ENCODE measurements at regions not wholly inside any gene's neighbourhood (a gene's known extent, or its start where the extent isn't known, plus 50 kb on each side); places are given as distances from the start of the nearest gene placed in this dataset.

DNA sequence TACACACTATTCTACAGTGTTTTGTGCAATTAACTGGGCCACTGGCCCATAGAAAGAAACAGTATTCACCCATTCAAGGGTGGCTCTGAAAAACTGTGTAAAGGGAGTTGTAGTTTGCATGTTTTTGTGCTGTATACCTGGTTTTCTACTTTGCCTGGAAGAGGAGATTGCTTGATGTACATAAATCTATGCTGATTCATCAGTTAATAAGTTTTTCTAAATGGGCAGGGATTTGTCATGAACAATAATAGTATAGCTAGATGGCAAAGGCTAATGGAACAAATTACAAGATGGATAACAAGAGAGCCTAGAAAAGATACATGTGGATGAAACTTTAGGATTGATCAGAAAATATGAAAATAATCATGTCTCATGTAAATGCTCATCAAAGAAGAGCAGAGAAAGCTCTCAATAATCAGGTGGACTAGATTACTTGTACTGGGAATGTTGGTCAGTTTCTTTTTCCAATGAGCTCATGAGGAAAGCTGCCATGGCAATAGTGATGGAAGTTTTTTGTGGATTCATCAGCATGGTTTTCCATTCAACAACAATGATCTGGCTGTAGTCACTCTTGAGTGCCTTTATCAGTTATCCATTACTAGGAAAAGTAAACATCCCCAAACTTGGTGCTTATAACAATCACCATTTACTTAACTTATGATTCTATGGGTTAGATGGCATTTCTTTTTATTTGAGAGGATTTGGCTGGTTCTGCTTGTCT is 602.8 kb downstream of the BRINP3 start:
- intact Hi-C loops (cut with DNase I), result no loop called here
- no peaks in the 10 kb centered on the region for H3K4me1 ChIP-seq
- TF ChIP-seq POLR2A (IDR thresholded peaks at IDR 0.05), result no peak
- TF ChIP-seq, protein P1, sequence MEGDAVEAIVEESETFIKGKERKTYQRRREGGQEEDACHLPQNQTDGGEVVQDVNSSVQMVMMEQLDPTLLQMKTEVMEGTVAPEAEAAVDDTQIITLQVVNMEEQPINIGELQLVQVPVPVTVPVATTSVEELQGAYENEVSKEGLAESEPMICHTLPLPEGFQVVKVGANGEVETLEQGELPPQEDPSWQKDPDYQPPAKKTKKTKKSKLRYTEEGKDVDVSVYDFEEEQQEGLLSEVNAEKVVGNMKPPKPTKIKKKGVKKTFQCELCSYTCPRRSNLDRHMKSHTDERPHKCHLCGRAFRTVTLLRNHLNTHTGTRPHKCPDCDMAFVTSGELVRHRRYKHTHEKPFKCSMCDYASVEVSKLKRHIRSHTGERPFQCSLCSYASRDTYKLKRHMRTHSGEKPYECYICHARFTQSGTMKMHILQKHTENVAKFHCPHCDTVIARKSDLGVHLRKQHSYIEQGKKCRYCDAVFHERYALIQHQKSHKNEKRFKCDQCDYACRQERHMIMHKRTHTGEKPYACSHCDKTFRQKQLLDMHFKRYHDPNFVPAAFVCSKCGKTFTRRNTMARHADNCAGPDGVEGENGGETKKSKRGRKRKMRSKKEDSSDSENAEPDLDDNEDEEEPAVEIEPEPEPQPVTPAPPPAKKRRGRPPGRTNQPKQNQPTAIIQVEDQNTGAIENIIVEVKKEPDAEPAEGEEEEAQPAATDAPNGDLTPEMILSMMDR (IDR thresholded peaks at IDR 0.05), result no peak
- no peak for TF ChIP-seq EP300 (IDR thresholded peaks at IDR 0.05)
- TF ChIP-seq POLR2AphosphoS5 (IDR thresholded peaks at IDR 0.05), result no peak
- no peaks in the 10 kb centered on the region for H3K27me3 ChIP-seq
- no peak overlapping the region for H3K4me3 ChIP-seq
- no peak for DNase-seq
- no peaks in the 10 kb centered on the region for H3K36me3 ChIP-seq
- no peak overlapping the region for H3K27ac ChIP-seq
- no peaks in the 10 kb centered on the region for H3K9me3 ChIP-seq

DNA sequence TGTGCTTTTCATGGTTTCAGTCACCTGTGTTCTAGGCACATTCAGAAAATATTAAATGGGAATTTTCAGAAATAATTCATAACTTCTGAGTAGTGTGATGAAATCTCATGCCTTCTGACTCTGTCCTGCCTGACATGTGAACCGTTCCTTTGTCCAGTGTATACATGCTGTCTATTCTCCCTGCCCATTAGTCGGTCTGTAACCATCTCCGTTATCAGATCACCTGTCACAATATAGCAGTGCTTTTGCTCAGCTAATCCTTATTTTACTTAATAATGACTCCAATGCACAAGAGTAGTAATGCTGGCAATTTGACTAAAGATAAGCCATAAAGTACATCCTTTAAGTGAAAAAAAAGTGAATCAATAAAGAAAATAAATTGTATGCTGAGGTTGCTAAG is 597.5 kb downstream of the BRINP3 start:
- no peak for DNase-seq
- Histone ChIP-seq H3K4me1 (no peaks in the 10 kb centered on the region), H3K9me3 (no peaks in the 10 kb centered on the region), H3K4me3 (no peak overlapping the region), H3K36me3 (no peaks in the 10 kb centered on the region), H3K27me3 (no peaks in the 10 kb centered on the region), H3K27ac (no peak overlapping the region)
- 83 to 86% methylated on average over 3 of the region's 3 CpGs for WGBS, 2 donors
- intact Hi-C loops (cut with DNase I), result no loop called here
- TF ChIP-seq POLR2A (IDR thresholded peaks at IDR 0.05) (no peak), POLR2AphosphoS5 (IDR thresholded peaks at IDR 0.05) (no peak), EP300 (IDR thresholded peaks at IDR 0.05) (no peak)
- TF ChIP-seq, protein P1 (IDR thresholded peaks at IDR 0.05), result no peak

- no peak overlapping the region for H3K27ac ChIP-seq
- intact Hi-C loops (cut with DNase I), result no loop called here
- TF ChIP-seq POLR2A (IDR thresholded peaks at IDR 0.05) (no peak), POLR2AphosphoS5 (IDR thresholded peaks at IDR 0.05) (no peak), EP300 (IDR thresholded peaks at IDR 0.05) (no peak)
- TF ChIP-seq, protein P1 (IDR thresholded peaks at IDR 0.05), result no peak
- 15 to 16% methylated on average over 1 of the region's 1 CpG for WGBS, 2 donors
- H3K27me3 ChIP-seq, result no peaks in the 10 kb centered on the region
- H3K4me3 ChIP-seq, result no peak overlapping the region
- H3K4me1 ChIP-seq, result no peaks in the 10 kb centered on the region
- no peaks in the 10 kb centered on the region for H3K36me3 ChIP-seq
- no peak for DNase-seq
- no peaks in the 10 kb centered on the region for H3K9me3 ChIP-seq
Observed at GRCh38 chr1:189899686-189900425, 577.8 kb downstream of the BRINP3 start.

DNA sequence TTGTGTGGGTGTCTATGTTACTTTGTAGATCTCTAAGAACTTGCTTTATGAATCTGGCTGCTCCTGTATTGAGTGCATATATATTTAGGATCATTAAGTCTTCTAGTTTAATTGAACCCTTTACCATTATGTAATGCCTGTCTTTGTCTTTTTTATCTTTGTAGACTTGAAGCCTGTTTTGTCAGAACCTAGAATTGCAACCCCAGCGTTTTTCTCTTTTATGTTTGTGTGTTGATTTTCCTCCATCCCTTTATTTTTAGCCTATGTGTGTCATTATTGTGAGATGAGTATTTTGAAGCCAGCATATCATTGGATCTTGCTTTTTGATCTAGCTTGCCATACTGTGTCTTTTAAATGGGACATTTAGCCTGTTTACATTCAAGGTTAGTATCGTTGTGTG is 573.2 kb downstream of the BRINP3 start:
- Histone ChIP-seq H3K4me1 (no peaks in the 10 kb centered on the region), H3K27me3 (no peaks in the 10 kb centered on the region), H3K4me3 (no peak overlapping the region), H3K36me3 (no peaks in the 10 kb centered on the region), H3K9me3 (no peaks in the 10 kb centered on the region), H3K27ac (no peak overlapping the region)
- WGBS, 2 donors, result 71 to 87% methylated on average over 2 of the region's 2 CpGs
- TF ChIP-seq, protein P1 (IDR thresholded peaks at IDR 0.05), result no peak
- TF ChIP-seq POLR2AphosphoS5 (IDR thresholded peaks at IDR 0.05) (no peak), POLR2A (IDR thresholded peaks at IDR 0.05) (no peak), EP300 (IDR thresholded peaks at IDR 0.05) (no peak)
- no peak for DNase-seq
- intact Hi-C loops (cut with DNase I), result no loop called here

Measured in sigmoid colon (tissue), 6 donors.